Suppressor macrophage (primary cell): ENCODE measurements at regions not wholly inside any gene's neighbourhood (a gene's known extent, or its start where the extent isn't known, plus 50 kb on each side); places are given as distances from the start of the nearest gene placed in this dataset.
"Not testable (repeated sequence)": the region's sequence is repeated elsewhere in the genome, so short reads cannot be mapped to it uniquely, and the experiment has no call there.

ENCODE experiments used
- DNase-seq, 4 experiments: peaks; one replicate each; pipeline ENCODE4 v3.0.0-alpha.2; 2020 to 2022

- no peak for DNase-seq
These were observed 445.6 kb downstream of the FAT4 start for GRCh38 chr4:125760201-125760819.

- DNase-seq: no peak
These were observed 446.2 kb downstream of the FAT4 start for GRCh38 chr4:125760956-125761355.

- DNase-seq: no peak
These were observed 447.8 kb downstream of the FAT4 start for GRCh38 chr4:125762537-125762936.

- no peak for DNase-seq
These were observed 451.2 kb downstream of the FAT4 start for GRCh38 chr4:125765941-125766340.

GRCh38 chr4:125770814-125771398, 456.2 kb downstream of the FAT4 start:
- no peak for DNase-seq

GRCh38 chr4:125772680-125773079, 457.9 kb downstream of the FAT4 start:
- DNase-seq: no peak

GRCh38 chr4:125773502-125773901, 458.7 kb downstream of the FAT4 start:
- no peak for DNase-seq

GRCh38 chr4:125773931-125774330, 459.2 kb downstream of the FAT4 start:
- DNase-seq: no peak

- DNase-seq: no peak
These were observed 461.4 kb downstream of the FAT4 start for GRCh38 chr4:125776146-125776545.

GRCh38 chr4:125780164-125780563, 465.4 kb downstream of the FAT4 start:
- no peak for DNase-seq

GRCh38 chr4:125780747-125781146, 466.0 kb downstream of the FAT4 start:
- no peak for DNase-seq

GRCh38 chr4:125781651-125782050, 466.9 kb downstream of the FAT4 start:
- DNase-seq: no peak

GRCh38 chr4:125784741-125785140, 470.0 kb downstream of the FAT4 start:
- no peak for DNase-seq

GRCh38 chr4:125787707-125788106, 473.0 kb downstream of the FAT4 start:
- no peak for DNase-seq

- DNase-seq: no peak
These were observed 474.3 kb downstream of the FAT4 start for GRCh38 chr4:125789023-125789422.

- no peak for DNase-seq
These were observed 477.1 kb downstream of the FAT4 start for GRCh38 chr4:125791896-125792295.

GRCh38 chr4:125794989-125795388, 480.2 kb downstream of the FAT4 start:
- DNase-seq: no peak

GRCh38 chr4:125796138-125796537, 481.4 kb downstream of the FAT4 start:
- no peak for DNase-seq

GRCh38 chr4:125797621-125798020, 482.9 kb downstream of the FAT4 start:
- not testable (repeated sequence) for DNase-seq

- DNase-seq: no peak
These were observed 486.6 kb downstream of the FAT4 start for GRCh38 chr4:125801373-125801772.

GRCh38 chr4:125801924-125802323, 487.2 kb downstream of the FAT4 start:
- no peak for DNase-seq

- DNase-seq: no peak
These were observed 493.3 kb downstream of the FAT4 start for GRCh38 chr4:125808022-125808421.

GRCh38 chr4:125808570-125808969, 493.8 kb downstream of the FAT4 start:
- no peak for DNase-seq

- no peak for DNase-seq
These were observed 497.1 kb downstream of the FAT4 start for GRCh38 chr4:125811892-125812291.
